Glomerular visceral epithelial cell (primary cell): ENCODE measurements at regions not wholly inside any gene's neighbourhood (a gene's known extent, or its start where the extent isn't known, plus 50 kb on each side); places are given as distances from the start of the nearest gene placed in this dataset.

Experiments
- DNase-seq: peaks from one replicate; pipeline ENCODE4 v3.0.0-alpha.2; 2016; ENCODE audit errors: extremely low spot score

DNA sequence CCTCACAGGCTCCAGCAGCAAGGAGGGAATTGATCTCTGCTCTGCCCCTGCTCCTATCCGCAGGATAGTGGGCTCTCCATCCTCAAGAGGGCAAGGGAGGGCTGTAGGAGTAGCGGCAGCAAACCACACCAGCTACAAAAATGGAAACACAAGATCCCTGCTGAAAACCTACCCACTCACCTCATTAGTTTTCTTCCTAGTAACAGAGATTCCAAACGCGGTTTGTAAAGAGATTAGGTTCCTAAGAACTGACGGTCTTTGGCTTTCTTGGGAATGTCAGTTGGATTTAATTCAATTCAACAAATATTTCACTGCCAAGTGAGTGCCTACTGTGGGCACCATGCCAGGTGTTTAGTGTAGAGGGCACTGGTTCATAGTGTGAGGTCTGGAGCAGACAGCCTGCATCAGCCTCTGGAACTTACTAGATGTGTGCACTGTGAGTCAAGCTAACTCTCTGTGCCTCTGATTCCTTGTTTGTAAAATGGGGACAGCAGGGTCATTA is 84.7 kb downstream of the MRPL46 start:
- DNase-seq, result peak; percentile 93

DNA sequence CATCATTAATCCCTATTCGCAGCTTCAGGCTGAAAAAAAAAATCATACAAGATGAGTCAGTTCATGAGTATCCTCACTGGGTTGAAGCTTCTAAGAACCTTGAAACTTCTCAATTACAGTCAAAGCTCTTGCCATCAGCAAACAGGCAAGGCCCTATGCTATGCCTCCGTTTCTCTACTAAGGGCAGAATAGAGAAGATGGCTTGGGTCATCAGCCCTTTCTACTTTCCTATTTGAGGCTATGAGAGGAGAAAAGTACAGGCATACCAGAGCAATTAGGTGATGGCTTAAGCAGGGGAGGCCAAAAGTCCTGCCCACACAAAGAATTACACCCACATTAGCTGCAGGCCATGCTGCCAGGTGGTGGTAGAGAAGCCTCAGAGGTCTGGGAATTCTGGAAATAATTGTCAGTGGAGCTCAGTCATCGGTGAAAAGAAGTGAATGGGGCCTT is 89.0 kb downstream of the MRPL46 start:
- DNase-seq, result peak; percentile 90

DNA sequence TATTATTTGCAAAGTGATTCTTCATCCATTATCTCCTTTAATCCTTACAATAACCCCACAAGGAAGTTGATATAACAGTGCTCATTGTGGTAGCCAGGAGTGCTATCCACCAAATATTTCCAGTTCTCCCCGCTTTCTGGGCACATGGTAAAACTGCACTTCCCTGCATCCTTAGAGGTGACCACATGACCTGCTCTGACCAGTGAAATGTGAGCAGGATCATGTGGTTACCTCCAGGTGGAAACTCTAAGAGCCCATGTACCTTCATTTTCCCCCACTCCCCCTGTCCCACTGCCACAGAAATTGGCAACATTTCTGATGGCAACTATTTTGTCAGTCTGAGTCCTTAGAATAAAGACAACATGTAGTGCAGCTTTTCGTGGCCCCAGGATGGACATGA is 89.7 kb downstream of the MRPL46 start:
- DNase-seq, result no peak

DNA sequence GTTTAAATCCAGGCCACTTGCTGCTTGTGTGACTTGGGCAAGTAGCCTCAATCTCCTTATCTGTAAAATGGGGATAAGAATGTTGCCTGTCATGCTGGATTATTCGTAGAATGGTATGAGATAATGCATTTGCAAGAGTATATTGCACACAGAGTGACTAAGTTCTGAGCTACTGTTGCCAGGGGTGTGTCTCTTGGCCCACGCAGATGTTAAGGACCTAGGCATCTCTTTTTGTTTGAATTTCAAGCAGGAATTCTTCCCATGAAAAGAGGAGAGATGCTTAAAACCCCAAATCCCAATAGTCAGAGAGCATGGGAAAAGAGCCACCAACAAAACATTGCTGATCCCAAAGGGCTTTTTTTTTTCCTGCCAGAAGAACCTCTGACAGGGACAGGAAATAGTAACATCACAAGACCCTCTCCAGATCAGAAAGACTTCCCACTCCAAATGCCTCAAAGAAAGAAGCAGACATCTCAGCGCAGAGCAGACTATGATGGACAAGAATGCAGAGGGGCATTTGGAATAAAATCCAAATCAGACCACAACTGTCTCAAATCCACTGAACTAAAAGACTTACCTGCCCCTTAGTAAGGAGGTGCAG is 90.5 kb downstream of the MRPL46 start:
- DNase-seq, result no peak

DNA sequence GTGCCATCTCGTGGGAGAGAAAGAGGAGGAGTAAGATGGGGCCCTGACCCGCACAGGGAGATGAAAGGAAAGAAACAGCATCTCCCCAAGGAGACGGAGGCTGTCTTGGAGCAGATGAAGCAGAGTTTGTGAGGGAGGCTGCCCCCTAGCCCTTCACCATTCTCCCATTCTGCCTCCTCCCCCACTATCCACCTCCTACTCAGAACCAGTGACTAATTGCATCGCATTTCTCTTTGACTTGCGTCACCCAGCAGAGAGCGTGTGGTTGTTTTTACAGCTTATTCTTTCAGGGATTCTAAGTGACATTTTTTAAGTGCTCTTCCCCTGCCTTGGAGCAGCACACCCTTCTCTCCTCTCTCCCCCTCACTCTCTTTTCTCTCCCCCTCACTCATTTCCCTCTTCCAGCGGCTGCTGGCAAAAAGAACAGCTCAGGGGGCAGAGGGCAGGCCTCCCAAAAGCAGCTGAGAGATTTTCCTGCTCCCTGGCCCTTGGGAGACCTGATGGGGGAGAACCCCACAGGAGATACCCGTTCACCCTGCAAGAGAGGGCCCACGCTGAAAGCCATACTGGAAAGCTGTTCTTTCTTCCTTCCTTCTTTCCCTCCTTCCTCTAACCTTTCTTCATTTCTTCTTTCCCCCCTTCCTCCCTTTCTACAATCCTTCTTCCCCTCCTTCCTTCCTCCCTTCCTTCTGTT is 91.8 kb downstream of the MRPL46 start:
- DNase-seq, result peak; percentile 77

DNA sequence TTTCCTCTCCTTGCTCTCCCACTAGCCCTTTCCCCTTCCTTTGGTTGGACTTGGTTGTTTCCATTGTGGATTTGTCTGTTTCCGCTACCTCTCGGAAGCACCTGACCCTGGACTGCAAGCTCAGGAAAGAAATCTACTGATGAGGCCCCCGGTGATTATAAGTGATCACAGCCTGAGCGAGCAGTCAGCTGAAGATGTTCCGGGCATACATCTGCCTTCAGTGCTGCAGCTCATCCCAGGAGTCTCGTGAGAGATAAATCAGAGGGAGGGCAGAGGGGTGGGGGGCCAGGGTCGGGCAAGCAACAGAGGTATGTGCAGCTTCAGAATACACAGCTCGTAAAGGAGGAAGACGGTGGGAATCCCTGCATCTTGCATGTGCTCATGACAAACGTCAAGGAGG is 102.1 kb downstream of the MRPL46 start:
- no peak for DNase-seq

DNA sequence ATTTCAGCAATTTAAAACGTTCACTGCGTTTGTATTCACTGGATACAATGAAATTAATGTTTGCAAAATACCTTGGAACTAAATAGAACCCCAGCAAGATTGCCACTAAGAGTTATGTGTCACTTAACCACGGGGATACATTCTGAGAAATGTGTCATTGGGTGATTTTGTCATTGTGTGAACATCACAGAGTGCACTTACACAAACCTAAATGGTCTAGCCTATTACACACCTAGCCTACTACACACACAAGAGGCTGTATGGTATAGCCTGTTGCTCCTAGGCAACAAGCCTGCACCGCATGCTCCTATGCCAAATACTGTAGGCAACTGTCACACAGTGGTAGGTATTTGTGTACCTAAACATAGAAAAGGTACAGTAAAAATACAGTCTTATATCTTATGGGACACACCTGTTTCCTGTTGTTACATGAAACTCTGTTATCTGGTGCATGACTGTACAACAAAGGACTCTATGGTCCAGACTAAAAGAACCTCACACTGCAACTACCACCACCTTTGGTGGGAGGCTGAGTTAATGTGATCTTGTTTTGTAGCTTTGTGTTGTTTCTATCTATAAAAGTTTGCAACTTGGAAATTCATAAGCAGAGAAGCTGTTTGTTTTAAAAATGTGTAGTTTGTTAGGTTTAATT is 92.2 kb upstream of the NTRK3 start:
- no peak for DNase-seq

DNA sequence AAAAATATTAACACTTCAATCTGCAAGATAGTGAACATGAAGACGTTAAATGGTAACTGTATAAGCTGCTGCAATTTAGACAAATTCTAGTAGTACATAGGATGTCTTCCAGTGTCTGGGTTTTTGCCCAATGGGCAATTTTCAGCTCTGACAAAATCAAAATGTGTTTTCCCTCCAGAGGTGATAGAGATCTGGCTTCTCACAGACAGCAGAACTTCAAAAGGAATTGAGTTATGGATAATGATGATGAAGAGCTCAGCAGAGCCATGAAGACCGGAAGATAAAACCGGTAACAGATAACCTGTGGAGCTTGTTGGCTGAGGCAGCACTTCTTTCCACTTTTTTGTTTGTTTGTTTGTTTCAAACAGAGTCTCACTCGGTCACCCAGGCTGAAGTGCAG is 89.4 kb upstream of the NTRK3 start:
- DNase-seq, result no peak

DNA sequence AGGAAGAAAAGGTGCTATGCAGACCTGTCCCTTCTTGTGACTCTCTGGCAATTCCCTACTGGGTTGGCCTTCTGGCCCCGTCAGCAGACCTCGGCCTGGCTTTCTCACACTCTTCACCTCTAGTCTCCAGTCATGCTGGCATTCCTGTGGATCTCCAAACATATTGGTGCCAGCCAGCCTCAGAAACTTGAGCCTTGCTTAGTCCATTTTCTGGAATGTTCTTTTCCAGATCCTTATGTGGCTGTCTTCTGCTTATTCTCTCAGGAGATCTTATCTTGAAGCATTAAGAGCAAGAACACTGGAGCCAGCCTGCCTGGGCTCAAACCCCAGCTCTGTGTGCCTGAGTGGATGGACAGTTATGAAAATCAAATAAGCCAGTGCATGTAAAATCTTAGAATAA is 88.2 kb upstream of the NTRK3 start:
- DNase-seq, result no peak

DNA sequence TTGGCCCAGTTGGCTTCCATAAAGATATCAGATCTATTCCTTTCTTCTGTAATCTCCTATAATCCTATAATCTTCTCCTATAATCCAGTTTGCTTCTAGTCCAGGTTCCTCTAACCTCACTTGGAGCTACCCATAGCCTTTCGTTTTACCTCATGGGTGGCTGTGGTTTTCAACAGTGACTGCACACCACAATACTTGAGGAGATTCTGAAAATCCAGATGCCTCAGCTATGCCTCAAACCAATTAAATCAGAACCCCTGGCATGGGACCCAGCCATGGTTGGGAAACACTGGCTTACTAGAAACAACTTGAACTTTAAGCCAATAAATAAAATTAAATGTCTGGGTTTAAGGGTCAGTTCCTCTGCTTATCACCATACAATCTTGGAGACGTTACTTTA is 86.1 kb upstream of the NTRK3 start:
- peak; percentile 40 for DNase-seq

DNA sequence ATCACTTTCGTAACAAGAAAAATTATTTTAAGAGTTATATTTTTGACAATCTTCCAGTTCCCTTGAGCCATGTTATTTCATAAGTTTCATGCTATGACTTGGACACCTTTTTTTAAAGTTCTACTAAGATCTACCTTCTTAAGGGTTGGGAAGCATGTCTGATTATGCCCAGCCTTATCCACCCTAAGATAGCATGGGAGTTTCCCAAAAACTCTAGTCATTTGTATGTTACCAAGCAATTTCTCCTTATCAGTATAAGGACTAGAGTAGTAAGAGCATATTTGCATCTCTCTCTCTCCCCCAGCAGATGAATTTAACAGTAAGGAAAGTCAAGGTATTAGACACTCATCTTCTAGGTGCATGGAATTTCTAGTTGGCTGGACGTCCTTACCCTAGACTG is 85.1 kb upstream of the NTRK3 start:
- DNase-seq, result no peak

DNA sequence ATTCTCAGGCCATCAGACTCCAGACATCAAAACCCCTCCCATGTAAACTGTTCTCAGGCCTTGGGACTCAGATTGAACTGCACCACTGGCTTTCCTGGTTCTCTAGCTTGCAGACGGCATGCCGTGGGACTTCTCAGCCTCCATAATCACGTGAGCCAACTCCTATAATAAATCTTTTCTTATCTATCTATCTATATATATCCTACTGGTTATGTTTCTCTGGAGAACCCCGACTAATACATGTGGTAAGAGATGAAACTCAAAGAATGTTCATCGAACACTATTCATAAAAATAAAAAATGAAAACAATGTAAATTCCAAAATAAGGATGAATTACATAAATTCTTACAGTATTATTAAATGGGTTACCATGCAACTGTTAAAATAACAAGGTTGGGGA is 84.5 kb upstream of the NTRK3 start:
- DNase-seq, result no peak

DNA sequence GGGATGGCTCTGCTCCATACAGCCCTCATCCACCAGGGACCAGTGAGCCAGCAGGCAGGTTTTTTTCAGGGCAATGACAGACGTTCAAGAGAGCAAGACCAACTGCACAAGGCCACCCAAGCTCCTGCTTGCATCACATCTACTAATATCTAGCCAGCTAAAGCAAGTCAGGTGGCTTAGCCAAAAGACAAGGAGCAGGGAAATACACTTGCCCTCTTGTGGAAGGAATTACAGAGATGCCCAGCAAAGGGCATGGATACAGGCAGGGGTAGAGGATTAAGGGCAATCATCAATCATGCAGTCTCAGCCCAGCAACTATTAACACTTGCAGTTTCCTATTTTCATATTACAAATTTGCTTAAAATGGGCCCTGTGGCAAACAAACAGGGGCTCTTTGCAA is 81.5 kb upstream of the NTRK3 start:
- peak; percentile 17 for DNase-seq

DNA sequence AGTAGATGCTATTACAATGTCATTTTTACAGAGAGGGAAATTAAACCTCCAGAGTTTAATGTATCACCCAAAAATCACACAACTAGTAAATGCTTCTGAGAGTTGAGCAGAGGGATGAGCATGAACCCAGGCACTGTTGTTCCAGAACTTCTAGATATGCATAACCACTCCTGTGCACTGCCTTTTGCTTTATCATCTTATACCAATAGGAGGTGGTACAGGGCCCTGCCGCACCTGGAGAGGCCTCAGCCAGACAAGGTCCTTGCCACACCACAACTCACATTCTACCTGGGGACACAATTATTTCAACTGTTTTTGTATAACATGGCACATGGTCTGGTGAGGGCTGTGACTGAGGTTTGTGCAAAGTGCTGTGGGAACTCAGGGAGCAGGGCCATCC is 78.5 kb upstream of the NTRK3 start:
- DNase-seq, result no peak

DNA sequence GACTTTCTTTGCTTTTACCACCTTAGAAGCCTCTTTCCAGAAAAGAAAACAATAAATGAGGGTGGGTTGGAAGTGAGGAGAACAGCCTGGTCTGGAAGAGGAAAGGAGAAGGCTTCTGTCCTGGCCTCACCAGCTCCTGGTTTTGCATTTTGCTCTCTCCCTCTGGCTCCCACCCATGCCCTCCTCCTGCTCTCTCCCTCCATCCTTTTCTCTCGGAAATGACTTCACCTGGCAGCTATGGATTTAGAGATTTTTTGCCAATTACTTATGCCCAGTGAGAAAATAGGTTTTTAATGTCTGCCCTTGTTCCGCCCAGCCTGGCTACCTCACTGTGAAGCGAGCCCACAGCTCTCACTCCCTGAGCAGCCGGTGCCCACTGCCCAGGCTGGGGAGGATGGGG is 77.9 kb upstream of the NTRK3 start:
- peak; percentile 81 for DNase-seq

DNA sequence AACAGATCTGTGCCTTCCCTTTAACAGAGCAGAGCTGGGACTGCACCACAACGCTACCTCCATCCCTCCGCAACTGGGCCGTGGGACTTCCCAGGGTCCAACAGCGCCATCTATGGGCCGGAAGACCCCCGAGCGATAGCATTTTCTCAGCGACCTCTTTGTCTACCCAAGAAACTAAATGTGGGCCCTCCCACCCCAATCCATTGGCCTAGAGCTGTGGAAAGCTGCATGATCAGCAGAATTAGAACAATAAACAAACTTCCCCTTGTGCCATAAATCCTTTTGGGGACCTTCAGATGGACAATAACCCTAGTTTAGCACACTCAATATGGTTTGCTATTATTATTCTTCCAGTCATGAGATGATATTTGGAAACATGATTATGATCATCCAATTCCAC is 74.8 kb upstream of the NTRK3 start:
- peak; percentile 52 for DNase-seq

DNA sequence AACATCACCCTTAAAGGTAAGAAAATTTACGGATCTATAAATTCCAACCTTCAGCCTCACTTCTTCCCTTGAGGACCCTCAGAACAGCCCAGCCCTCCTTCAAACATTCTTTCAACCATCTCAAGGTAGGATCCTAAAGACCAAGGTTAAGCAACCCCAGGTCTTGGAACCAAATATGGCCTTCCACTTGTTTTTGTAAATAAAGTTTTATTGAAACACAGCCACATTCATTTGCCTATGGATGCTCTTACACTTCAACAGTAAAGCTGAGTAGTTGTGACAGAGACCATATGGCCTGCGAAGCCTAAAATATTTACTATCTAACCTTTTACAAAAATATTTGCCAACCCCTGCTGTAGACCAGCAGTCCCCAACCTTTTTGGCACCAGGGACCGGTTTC is 70.4 kb upstream of the NTRK3 start:
- DNase-seq, result no peak

DNA sequence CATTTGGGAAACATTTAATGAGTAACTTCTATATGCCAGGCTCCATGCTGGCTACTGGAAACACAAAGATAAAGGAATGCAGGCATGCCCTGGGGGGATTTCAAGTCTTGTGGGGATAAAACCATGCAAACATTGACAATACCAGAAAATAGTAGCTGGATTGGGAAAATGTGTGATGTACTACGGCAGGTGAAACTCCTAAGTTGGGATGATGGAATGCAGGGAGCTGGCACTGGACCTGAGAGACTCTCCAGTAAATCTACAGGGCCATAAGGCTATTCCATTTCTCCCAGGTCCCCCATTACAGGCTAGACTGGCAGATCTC is 68.2 kb upstream of the NTRK3 start:
- no peak for DNase-seq

DNA sequence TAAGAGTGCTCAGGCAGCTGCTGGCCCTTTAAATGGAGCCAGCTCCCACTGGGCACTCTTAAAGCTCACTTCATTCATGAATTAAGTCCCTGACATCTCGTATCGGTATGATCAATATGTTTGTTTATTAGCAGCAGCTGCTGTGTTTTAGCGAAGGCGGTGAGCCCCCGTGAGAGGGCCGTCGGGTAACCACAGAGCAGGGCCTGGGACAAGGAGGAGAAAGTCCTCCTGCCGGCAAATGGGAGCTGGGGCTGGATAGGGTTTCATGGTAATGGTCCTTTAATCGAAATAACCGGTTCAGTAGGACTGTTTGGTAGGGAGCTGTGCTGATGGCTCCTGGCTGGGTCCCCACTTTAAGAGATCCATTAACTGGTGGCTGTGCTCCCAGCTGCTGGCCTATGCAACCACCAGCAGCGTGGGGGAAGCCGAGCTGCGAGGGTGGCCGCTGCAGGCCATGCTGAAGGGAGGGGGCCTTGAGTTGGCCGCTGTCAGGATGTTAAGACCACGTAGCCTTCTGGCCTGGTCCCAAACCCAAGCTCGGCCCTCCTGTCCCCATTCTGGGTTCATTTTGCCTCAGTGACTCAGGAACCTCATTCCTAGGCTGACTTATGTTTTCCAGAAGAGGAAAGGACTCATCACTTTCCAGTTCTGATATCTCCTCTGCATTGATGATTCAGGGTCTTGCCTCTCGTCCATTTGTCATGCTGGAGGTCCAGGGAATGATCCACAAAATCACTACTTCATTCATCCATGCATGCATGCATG is 67.6 kb upstream of the NTRK3 start:
- no peak for DNase-seq

DNA sequence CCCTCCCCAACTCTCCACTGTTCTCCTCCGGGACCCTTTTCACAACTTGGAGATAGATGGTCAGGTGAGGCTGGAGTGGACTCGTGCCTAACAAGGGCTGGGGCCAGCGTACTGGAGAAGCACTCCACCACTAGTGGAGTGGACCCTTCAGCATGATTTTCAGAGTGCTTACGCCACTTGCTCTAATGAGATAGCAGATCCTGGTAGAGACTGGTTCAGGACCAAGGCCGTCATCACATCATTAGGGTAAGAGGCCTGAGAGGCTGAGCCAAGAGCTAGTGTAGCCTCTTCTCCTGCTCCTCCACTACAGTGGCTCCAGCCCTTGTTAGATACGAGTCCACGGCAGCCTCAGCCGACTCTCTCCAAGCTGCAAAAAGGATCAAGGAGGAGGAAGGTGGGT is 66.9 kb upstream of the NTRK3 start:
- no peak for DNase-seq

DNA sequence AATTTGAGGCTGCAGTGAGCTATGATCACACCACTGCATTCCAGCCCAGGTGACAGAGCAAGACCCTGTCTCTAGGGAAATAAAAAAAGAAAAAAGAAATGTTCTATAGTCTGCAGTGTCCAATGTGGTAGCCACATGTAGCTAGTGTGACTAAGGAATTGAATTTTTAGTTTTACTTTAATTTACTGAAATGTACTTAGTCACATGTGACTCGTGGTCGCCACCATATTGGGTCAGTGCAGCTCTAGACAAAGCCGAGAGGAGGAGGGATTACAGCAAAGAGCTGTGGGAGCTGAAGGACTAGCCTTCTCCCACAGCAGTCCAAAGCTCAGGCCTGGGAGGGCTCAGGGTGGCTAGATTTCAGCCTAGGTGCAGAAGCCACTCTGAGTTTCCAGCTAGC is 65.9 kb upstream of the NTRK3 start:
- DNase-seq, result peak; percentile 15

DNA sequence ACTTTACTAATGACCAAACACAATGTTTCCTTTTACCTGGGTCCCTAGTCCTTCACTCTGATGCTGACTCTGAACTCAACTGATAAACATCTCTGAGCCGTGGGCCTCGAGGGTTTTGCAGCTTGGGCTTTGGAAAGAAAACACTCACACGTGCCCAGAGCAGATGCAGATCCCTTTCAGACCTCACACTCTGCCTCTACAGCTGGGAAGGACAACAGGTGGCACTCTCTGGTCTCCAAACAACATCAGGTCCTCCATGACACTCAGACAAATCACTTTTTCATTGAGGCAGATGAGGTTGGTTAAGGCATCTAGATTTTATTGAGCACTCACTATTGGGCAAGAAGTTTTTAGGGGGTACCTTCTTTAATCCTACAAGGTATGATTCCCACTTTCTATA is 64.7 kb upstream of the NTRK3 start:
- no peak for DNase-seq

DNA sequence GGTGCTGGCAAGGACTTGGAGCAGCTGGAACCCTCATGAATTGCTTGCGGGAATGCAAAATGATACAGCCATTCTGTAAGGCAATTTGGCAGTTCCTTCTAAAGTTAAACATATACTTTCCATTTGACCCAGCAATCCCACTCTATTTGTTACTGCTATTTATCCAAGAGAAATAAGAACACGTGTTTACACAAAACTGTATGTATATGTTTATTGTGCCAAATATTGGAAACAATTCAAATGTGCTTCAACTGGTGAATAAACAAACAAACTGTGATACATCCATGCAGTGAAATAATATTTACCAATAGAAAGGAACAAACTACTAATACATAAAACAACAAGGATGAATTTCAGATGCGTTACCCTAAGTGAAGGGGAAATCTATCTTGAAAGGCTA is 60.0 kb upstream of the NTRK3 start:
- no peak for DNase-seq
